Thyroid gland (tissue), 4 donors: ENCODE measurements at regions not wholly inside any gene's neighbourhood (a gene's known extent, or its start where the extent isn't known, plus 50 kb on each side); places are given as distances from the start of the nearest gene placed in this dataset.

ENCODE experiments used
- DNase-seq, 2 donors: peaks; one replicate each; pipeline ENCODE4 v3.0.0-alpha.2; 2019
- H3K27ac ChIP-seq, 3 donors: fragments of 200-600 bp; sonication (generic); 1 replicate in 2 of 3; 2 replicates in 1 of 3; pipeline ENCODE4 v1.5.1; 2016 to 2019; ENCODE audit warnings: mild to moderate bottlenecking in 1 of 3, moderate library complexity in 1 of 3
- H3K27me3 ChIP-seq: fragments of 200-600 bp; sonication (generic); one replicate; pipeline ENCODE4 v1.5.1; 2019
- H3K36me3 ChIP-seq, 2 donors: fragments of 200-600 bp; sonication (generic); one replicate each; pipeline ENCODE4 v1.5.1; 2016 to 2019
- H3K4me1 ChIP-seq, 2 donors: fragments of 200-600 bp; sonication (generic); one replicate each; pipeline ENCODE4 v1.5.1; 2017 to 2019
- H3K4me3 ChIP-seq, 3 donors: fragments of 200-600 bp; sonication (generic); replicated peaks in 1 of 3; 1 replicate in 2 of 3; 2 replicates in 1 of 3; pipeline ENCODE4 v1.5.1; 2016; ENCODE audit warnings: mild to moderate bottlenecking in 1 of 3
- H3K9me3 ChIP-seq: fragments of 200-600 bp; sonication (generic); one replicate; pipeline ENCODE4 v1.5.1; 2017
- CTCF ChIP-seq, 6 experiments: fragments of 200-600 bp in 3 of 6; fragments of 450-650 bp in 3 of 6; sonication (generic) in 3 of 6; IDR thresholded peaks; one replicate each; pipeline ENCODE4 v1.5.1; 2016 to 2019; ENCODE audit warnings: antibody characterized with exemption in 6 of 6, mild to moderate bottlenecking in 2 of 6, inconsistent platforms in 1 of 6, moderate library complexity in 1 of 6
- POLR2A ChIP-seq, 2 donors: fragments of 450-650 bp; IDR thresholded peaks; one replicate each; pipeline ENCODE4 v1.6.1; 2017; ENCODE audit warnings: antibody characterized with exemption in 2 of 2, mild to moderate bottlenecking in 2 of 2, moderate library complexity in 1 of 2
- WGBS, 2 donors: methylation state at CpG; one replicate each; pipeline ENCODE4 v1.1.5; 2017; 5-methylcytosine and 5-hydroxymethylcytosine counted together
- intact Hi-C: fragments of 100-400 bp; cut with DNase I; formaldehyde crosslinking; loops from one replicate; pipeline ENCODE4 v1.15.1; 2023

DNA sequence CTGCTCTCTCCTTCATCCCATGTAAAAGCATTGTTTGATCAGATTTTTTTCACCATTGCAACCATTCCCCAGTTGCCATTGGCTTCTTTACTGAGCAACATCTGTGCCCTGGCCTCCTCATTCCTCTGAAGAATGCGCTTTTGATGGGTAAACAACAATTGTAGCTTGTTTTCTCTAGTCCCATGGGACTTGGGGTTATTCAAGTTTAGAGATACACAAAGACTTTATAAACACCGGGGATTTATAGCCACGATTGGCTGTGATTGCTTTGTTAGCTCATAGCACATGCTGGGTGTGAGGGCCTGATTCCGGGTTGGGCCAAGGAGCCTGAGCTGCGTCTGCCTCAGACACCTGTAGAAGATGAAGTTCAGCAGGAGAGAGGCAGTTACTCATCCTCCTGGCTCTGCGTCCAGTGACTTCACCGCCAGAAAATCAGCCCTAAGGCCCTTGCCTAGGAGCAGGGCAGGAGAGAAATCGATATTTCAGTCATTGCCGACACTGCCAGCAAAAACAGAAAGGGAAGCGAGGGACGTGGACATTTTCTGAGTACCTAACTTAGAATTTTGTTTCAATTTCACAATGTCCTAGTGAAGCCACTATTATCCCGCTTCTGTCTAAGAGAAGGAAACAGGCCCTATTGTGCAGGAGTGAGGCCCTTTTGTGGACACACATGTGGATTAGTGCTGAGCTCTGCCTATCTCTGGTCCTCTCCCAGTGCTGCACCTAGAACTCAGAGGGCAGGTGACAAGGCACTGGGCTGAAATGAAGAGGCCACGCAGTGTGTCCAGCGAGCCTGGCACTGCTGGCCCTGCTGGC is 159.8 kb upstream of the USP24 start:
- H3K4me1 ChIP-seq, result no peaks in the 10 kb centered on the region
- 87 to 90% methylated on average over 14 of the region's 14 CpGs for WGBS, 2 donors
- H3K4me3 ChIP-seq, result no peak overlapping the region
- intact Hi-C loops, result loop anchor here (5.0 to 10.0 kb wide), 2 partner anchors 780 to 1212 kb away; no protein-coding TSS in a partner anchor
- H3K27ac ChIP-seq, result no peak overlapping the region
- H3K27me3 ChIP-seq, result no peaks in the 10 kb centered on the region
- DNase-seq, result no peak
- no peaks in the 10 kb centered on the region for H3K36me3 ChIP-seq
- no peak for TF ChIP-seq POLR2A (IDR thresholded peaks at IDR 0.05)
- no peaks in the 10 kb centered on the region for H3K9me3 ChIP-seq

GRCh38 chr1:55374216-55374615 is 159.1 kb upstream of the USP24 start:
- WGBS, 2 donors, result 94 to 100% methylated on average over 1 of the region's 1 CpG
- H3K4me3 ChIP-seq, result no peak overlapping the region
- H3K27ac ChIP-seq, result no peak overlapping the region
- H3K36me3 ChIP-seq, result no peaks in the 10 kb centered on the region
- H3K9me3 ChIP-seq, result no peaks in the 10 kb centered on the region
- no peaks in the 10 kb centered on the region for H3K4me1 ChIP-seq
- no peaks in the 10 kb centered on the region for H3K27me3 ChIP-seq
- DNase-seq, result no peak
- TF ChIP-seq CTCF (IDR thresholded peaks at IDR 0.05), result no peak
- no peak for TF ChIP-seq POLR2A (IDR thresholded peaks at IDR 0.05)
- intact Hi-C loops, result loop anchor here (10.0 kb wide), 1 partner anchor 781 kb away; no protein-coding TSS in a partner anchor

GRCh38 chr1:55369474-55369873 is 154.3 kb upstream of the USP24 start:
- Histone ChIP-seq H3K4me1 (no peaks in the 10 kb centered on the region), H3K36me3 (no peaks in the 10 kb centered on the region), H3K4me3 (no peak overlapping the region), H3K9me3 (no peaks in the 10 kb centered on the region), H3K27me3 (no peaks in the 10 kb centered on the region), H3K27ac (no peak overlapping the region)
- no peak for DNase-seq
- intact Hi-C loops, result no loop called here
- 89 to 93% methylated on average over 6 of the region's 6 CpGs for WGBS, 2 donors
- TF ChIP-seq CTCF (IDR thresholded peaks at IDR 0.05), result no peak
- no peak for TF ChIP-seq POLR2A (IDR thresholded peaks at IDR 0.05)

DNA sequence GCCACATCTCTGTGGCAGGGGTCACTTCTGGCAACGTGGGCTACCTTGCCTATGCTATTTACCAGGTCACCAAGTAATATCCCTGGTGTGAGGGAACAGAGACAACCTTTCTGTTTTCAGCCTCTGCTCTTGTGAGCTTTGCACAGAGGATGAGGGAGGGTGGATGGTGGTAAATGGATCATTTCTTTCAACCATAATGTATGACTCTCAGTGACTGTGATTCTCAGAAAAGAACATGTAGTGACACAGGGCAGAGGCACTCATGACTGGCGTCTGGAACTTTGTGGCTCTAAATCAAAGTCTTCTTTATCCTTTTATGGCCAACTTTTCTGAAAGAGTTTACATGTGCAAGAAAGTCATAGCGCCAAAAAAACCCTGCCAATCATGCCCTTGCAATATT is 153.5 kb upstream of the USP24 start:
- no peaks in the 10 kb centered on the region for H3K36me3 ChIP-seq
- no peaks in the 10 kb centered on the region for H3K4me1 ChIP-seq
- intact Hi-C loops, result no loop called here
- H3K27me3 ChIP-seq, result no peaks in the 10 kb centered on the region
- no peaks in the 10 kb centered on the region for H3K9me3 ChIP-seq
- no peak for DNase-seq
- no peak for TF ChIP-seq CTCF (IDR thresholded peaks at IDR 0.05)
- TF ChIP-seq POLR2A (IDR thresholded peaks at IDR 0.05), result no peak
- WGBS, 2 donors, result 77 to 80% methylated on average over 3 of the region's 3 CpGs
- no peak overlapping the region for H3K4me3 ChIP-seq
- H3K27ac ChIP-seq, result no peak overlapping the region

GRCh38 chr1:55367273-55367672 is 152.1 kb upstream of the USP24 start:
- H3K4me3 ChIP-seq, result no peak overlapping the region
- TF ChIP-seq POLR2A (IDR thresholded peaks at IDR 0.05), result no peak
- no peak for TF ChIP-seq CTCF (IDR thresholded peaks at IDR 0.05)
- H3K4me1 ChIP-seq, result no peaks in the 10 kb centered on the region
- 89 to 97% methylated on average over 7 of the region's 7 CpGs for WGBS, 2 donors
- no peaks in the 10 kb centered on the region for H3K9me3 ChIP-seq
- DNase-seq, result no peak
- H3K27me3 ChIP-seq, result no peaks in the 10 kb centered on the region
- H3K36me3 ChIP-seq, result no peaks in the 10 kb centered on the region
- intact Hi-C loops, result no loop called here
- H3K27ac ChIP-seq, result no peak overlapping the region
